Uterus (tissue), 2 donors: ENCODE measurements at regions not wholly inside any gene's neighbourhood (a gene's known extent, or its start where the extent isn't known, plus 50 kb on each side); places are given as distances from the start of the nearest gene placed in this dataset.

Source experiments
- POLR2A ChIP-seq, 2 donors: fragments of 450-650 bp; IDR thresholded peaks; one replicate each; pipeline ENCODE4 v1.6.1; 2016; ENCODE audit warnings: antibody characterized with exemption in 2 of 2, mild to moderate bottlenecking in 1 of 2, moderate library complexity in 1 of 2
- TF ChIP-seq, protein P1 (sequence below), 4 experiments: fragments of 200-600 bp in 2 of 4; fragments of 450-650 bp in 2 of 4; sonication (generic) in 2 of 4; IDR thresholded peaks; one replicate each; pipeline ENCODE4 v1.5.1; 2016 to 2019; ENCODE audit warnings: antibody characterized with exemption in 4 of 4, mild to moderate bottlenecking in 2 of 4, moderate library complexity in 1 of 4

DNA sequence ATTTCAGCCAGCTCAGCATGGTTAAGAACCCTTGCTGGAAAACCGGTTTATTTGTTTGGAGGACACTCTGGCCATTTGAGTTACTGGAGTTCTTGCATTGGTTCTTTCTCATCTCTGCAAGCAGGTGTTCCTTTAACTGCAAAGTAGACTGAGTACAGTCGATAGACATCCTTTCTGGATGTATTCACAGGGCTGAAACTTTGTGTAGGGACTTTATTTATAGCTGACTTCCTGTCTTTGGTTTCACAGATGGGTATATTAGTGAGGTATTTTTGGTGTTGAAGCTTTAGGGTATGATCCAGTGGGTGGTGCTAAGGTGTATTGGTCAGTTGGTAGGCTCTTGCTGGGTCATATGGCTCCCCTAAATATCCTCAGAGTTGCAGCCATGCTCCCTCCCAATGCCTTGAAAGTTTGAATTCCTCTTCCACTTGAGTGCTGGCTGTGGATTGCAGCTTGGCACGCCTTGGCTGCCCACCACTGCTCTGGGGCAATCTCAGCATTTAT, 666.0 kb upstream of the COX7C start:
- TF ChIP-seq, protein P1, sequence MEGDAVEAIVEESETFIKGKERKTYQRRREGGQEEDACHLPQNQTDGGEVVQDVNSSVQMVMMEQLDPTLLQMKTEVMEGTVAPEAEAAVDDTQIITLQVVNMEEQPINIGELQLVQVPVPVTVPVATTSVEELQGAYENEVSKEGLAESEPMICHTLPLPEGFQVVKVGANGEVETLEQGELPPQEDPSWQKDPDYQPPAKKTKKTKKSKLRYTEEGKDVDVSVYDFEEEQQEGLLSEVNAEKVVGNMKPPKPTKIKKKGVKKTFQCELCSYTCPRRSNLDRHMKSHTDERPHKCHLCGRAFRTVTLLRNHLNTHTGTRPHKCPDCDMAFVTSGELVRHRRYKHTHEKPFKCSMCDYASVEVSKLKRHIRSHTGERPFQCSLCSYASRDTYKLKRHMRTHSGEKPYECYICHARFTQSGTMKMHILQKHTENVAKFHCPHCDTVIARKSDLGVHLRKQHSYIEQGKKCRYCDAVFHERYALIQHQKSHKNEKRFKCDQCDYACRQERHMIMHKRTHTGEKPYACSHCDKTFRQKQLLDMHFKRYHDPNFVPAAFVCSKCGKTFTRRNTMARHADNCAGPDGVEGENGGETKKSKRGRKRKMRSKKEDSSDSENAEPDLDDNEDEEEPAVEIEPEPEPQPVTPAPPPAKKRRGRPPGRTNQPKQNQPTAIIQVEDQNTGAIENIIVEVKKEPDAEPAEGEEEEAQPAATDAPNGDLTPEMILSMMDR (IDR thresholded peaks at IDR 0.05): no peak
- TF ChIP-seq POLR2A (IDR thresholded peaks at IDR 0.05): no peak
